ENCODE measurements at regions not wholly inside any gene's neighbourhood (a gene's known extent, or its start where the extent isn't known, plus 50 kb on each side); places are given as distances from the start of the nearest gene placed in this dataset.

GRCh38 chr16:80317116-80317515 lies 223.7 kb upstream of the DYNLRB2 start:
- no peak for TF ChIP-seq EZH2phosphoT487 (IDR thresholded peaks at IDR 0.05; ENCODE audit: borderline replicate concordance)
- TF ChIP-seq, protein P1, sequence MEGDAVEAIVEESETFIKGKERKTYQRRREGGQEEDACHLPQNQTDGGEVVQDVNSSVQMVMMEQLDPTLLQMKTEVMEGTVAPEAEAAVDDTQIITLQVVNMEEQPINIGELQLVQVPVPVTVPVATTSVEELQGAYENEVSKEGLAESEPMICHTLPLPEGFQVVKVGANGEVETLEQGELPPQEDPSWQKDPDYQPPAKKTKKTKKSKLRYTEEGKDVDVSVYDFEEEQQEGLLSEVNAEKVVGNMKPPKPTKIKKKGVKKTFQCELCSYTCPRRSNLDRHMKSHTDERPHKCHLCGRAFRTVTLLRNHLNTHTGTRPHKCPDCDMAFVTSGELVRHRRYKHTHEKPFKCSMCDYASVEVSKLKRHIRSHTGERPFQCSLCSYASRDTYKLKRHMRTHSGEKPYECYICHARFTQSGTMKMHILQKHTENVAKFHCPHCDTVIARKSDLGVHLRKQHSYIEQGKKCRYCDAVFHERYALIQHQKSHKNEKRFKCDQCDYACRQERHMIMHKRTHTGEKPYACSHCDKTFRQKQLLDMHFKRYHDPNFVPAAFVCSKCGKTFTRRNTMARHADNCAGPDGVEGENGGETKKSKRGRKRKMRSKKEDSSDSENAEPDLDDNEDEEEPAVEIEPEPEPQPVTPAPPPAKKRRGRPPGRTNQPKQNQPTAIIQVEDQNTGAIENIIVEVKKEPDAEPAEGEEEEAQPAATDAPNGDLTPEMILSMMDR (conservative IDR thresholded peaks at IDR 0.05; ENCODE audit: low read length) = no peak
